ENCODE measurements at regions not wholly inside any gene's neighbourhood (a gene's known extent, or its start where the extent isn't known, plus 50 kb on each side); places are given as distances from the start of the nearest gene placed in this dataset.

GRCh38 chr5:133844836-133845235, 123.6 kb downstream of the C5orf15 start:
- peaks cover 14% of the 10 kb centered on the region for H3K27me3 Mint-ChIP-seq
- DNase-seq (peak; percentile 29), ATAC-seq (no peak)
- H3K4me3 Mint-ChIP-seq = no peak overlapping the region
- H3K27ac Mint-ChIP-seq = no peak overlapping the region
- CTCF ChIA-PET = interaction anchor here (2.3 kb wide), 1 partner anchor 25 kb away, joined by 5 read pairs; no protein-coding TSS in a partner anchor
- no peaks in the 10 kb centered on the region for H3K9me3 Mint-ChIP-seq (ENCODE audit: low read depth)
- H3K4me1 Mint-ChIP-seq = peaks cover 4% of the 10 kb centered on the region
- no peaks in the 10 kb centered on the region for H3K36me3 Mint-ChIP-seq

GRCh38 chr5:133843911-133844310, 124.5 kb downstream of the C5orf15 start:
- Mint-ChIP-seq H3K36me3 (no peaks in the 10 kb centered on the region), H3K4me1 (peaks cover 4% of the 10 kb centered on the region), H3K27ac (no peak overlapping the region), H3K27me3 (peaks cover 19% of the 10 kb centered on the region), H3K4me3 (no peak overlapping the region), H3K9me3 (ENCODE audit: low read depth) (no peaks in the 10 kb centered on the region)
- ATAC-seq (no peak), DNase-seq (peak; percentile 35)
- CTCF ChIA-PET = no interaction called here

GRCh38 chr5:133842846-133843611, 125.4 kb downstream of the C5orf15 start:
- CTCF ChIA-PET = interaction anchor here (0.7 to 1.2 kb wide), 2 partner anchors 27 to 196 kb away, joined by 3 read pairs; no protein-coding TSS in a partner anchor
- no peak overlapping the region for H3K4me3 Mint-ChIP-seq
- no peak overlapping the region for H3K27ac Mint-ChIP-seq
- peaks cover 4% of the 10 kb centered on the region for H3K4me1 Mint-ChIP-seq
- H3K9me3 Mint-ChIP-seq (ENCODE audit: low read depth) = no peaks in the 10 kb centered on the region
- ATAC-seq (no peak), DNase-seq (peak; percentile 15)
- H3K27me3 Mint-ChIP-seq = peaks cover 25% of the 10 kb centered on the region
- H3K36me3 Mint-ChIP-seq = no peaks in the 10 kb centered on the region

GRCh38 chr5:133841831-133842750, 126.3 kb downstream of the C5orf15 start:
- DNase-seq = peak; percentile 32
- no peak for ATAC-seq
- CTCF ChIA-PET = interaction anchor here (1.2 kb wide), 1 partner anchor 28 kb away, joined by 3 read pairs; no protein-coding TSS in a partner anchor
- no peaks in the 10 kb centered on the region for H3K9me3 Mint-ChIP-seq (ENCODE audit: low read depth)
- H3K4me1 Mint-ChIP-seq = peaks cover 4% of the 10 kb centered on the region
- no peak overlapping the region for H3K4me3 Mint-ChIP-seq
- no peak overlapping the region for H3K27ac Mint-ChIP-seq
- H3K27me3 Mint-ChIP-seq = peaks cover 27% of the 10 kb centered on the region
- H3K36me3 Mint-ChIP-seq = no peaks in the 10 kb centered on the region

GRCh38 chr5:133840168-133840567, 128.3 kb downstream of the C5orf15 start:
- Mint-ChIP-seq H3K9me3 (ENCODE audit: low read depth) (no peaks in the 10 kb centered on the region), H3K4me3 (no peak overlapping the region), H3K27ac (no peak overlapping the region), H3K27me3 (peaks cover 41% of the 10 kb centered on the region), H3K4me1 (no peaks in the 10 kb centered on the region), H3K36me3 (no peaks in the 10 kb centered on the region)
- DNase-seq (no peak), ATAC-seq (no peak)
- CTCF ChIA-PET = no interaction called here

- Mint-ChIP-seq H3K4me3 (no peak overlapping the region), H3K4me1 (no peaks in the 10 kb centered on the region), H3K27me3 (peaks cover 45% of the 10 kb centered on the region), H3K36me3 (no peaks in the 10 kb centered on the region), H3K27ac (no peak overlapping the region), H3K9me3 (ENCODE audit: low read depth) (no peaks in the 10 kb centered on the region)
- CTCF ChIA-PET = no interaction called here
- no peak for ATAC-seq
- no peak for DNase-seq
Observed at GRCh38 chr5:133839721-133840120, 128.7 kb downstream of the C5orf15 start.

GRCh38 chr5:133839090-133839489, 129.3 kb downstream of the C5orf15 start:
- H3K27me3 Mint-ChIP-seq = peaks cover 48% of the 10 kb centered on the region
- no peak overlapping the region for H3K27ac Mint-ChIP-seq
- no peaks in the 10 kb centered on the region for H3K4me1 Mint-ChIP-seq
- H3K36me3 Mint-ChIP-seq = no peaks in the 10 kb centered on the region
- no peak for DNase-seq
- no peaks in the 10 kb centered on the region for H3K9me3 Mint-ChIP-seq (ENCODE audit: low read depth)
- CTCF ChIA-PET = interaction anchor here (0.8 kb wide), 1 partner anchor 190 kb away, joined by 3 read pairs; no protein-coding TSS in a partner anchor
- no peak overlapping the region for H3K4me3 Mint-ChIP-seq
- no peak for ATAC-seq

- Mint-ChIP-seq H3K9me3 (ENCODE audit: low read depth) (no peaks in the 10 kb centered on the region), H3K36me3 (no peaks in the 10 kb centered on the region), H3K27me3 (peaks cover 55% of the 10 kb centered on the region), H3K4me1 (no peaks in the 10 kb centered on the region), H3K4me3 (no peak overlapping the region), H3K27ac (no peak overlapping the region)
- CTCF ChIA-PET = interaction anchor here (0.8 kb wide), 1 partner anchor 189 kb away, joined by 3 read pairs; no protein-coding TSS in a partner anchor
- DNase-seq (peak; percentile 18), ATAC-seq (no peak)
Observed at GRCh38 chr5:133838286-133838685, 130.1 kb downstream of the C5orf15 start.

GRCh38 chr5:133831491-133832224, 136.8 kb downstream of the C5orf15 start:
- DNase-seq (no peak), ATAC-seq (no peak)
- CTCF ChIA-PET = interaction anchor here (0.7 to 1.2 kb wide), 3 partner anchors 11 to 37 kb away, joined by 3 read pairs; no protein-coding TSS in a partner anchor
- peaks cover 32% of the 10 kb centered on the region for H3K27me3 Mint-ChIP-seq
- no peaks in the 10 kb centered on the region for H3K36me3 Mint-ChIP-seq
- H3K4me1 Mint-ChIP-seq = peaks cover 6% of the 10 kb centered on the region
- H3K27ac Mint-ChIP-seq = no peak overlapping the region
- no peak overlapping the region for H3K4me3 Mint-ChIP-seq
- no peaks in the 10 kb centered on the region for H3K9me3 Mint-ChIP-seq (ENCODE audit: low read depth)

GRCh38 chr5:133830911-133831310, 137.5 kb downstream of the C5orf15 start:
- no peak for DNase-seq
- H3K36me3 Mint-ChIP-seq = no peaks in the 10 kb centered on the region
- CTCF ChIA-PET = interaction anchor here (0.7 to 1.1 kb wide), 2 partner anchors 10 to 36 kb away, joined by 3 read pairs; no protein-coding TSS in a partner anchor
- no peak overlapping the region for H3K27ac Mint-ChIP-seq
- H3K4me3 Mint-ChIP-seq = no peak overlapping the region
- peaks cover 26% of the 10 kb centered on the region for H3K27me3 Mint-ChIP-seq
- peaks cover 11% of the 10 kb centered on the region for H3K4me1 Mint-ChIP-seq
- peak; percentile 27 for ATAC-seq
- H3K9me3 Mint-ChIP-seq (ENCODE audit: low read depth) = no peaks in the 10 kb centered on the region

GRCh38 chr5:133830281-133830680, 138.1 kb downstream of the C5orf15 start:
- Mint-ChIP-seq H3K27me3 (peaks cover 22% of the 10 kb centered on the region), H3K27ac (no peak overlapping the region), H3K36me3 (no peaks in the 10 kb centered on the region), H3K4me1 (peaks cover 17% of the 10 kb centered on the region), H3K4me3 (no peak overlapping the region), H3K9me3 (ENCODE audit: low read depth) (no peaks in the 10 kb centered on the region)
- CTCF ChIA-PET = interaction anchor here (1.1 kb wide), 1 partner anchor 9 kb away, joined by 3 read pairs; no protein-coding TSS in a partner anchor
- ATAC-seq (no peak), DNase-seq (no peak)

- Mint-ChIP-seq H3K27me3 (peaks cover 17% of the 10 kb centered on the region), H3K4me1 (peaks cover 22% of the 10 kb centered on the region), H3K36me3 (no peaks in the 10 kb centered on the region), H3K4me3 (no peak overlapping the region), H3K9me3 (ENCODE audit: low read depth) (no peaks in the 10 kb centered on the region), H3K27ac (no peak overlapping the region)
- ATAC-seq (no peak), DNase-seq (no peak)
- CTCF ChIA-PET = no interaction called here
Observed at GRCh38 chr5:133829786-133830185, 138.6 kb downstream of the C5orf15 start.

GRCh38 chr5:133828722-133829121, 139.7 kb downstream of the C5orf15 start:
- Mint-ChIP-seq H3K4me3 (no peak overlapping the region), H3K27me3 (peaks cover 9% of the 10 kb centered on the region), H3K27ac (no peak overlapping the region), H3K36me3 (no peaks in the 10 kb centered on the region), H3K9me3 (ENCODE audit: low read depth) (no peaks in the 10 kb centered on the region), H3K4me1 (peaks cover 26% of the 10 kb centered on the region)
- ATAC-seq (no peak), DNase-seq (no peak)
- CTCF ChIA-PET = no interaction called here

All from activated CD8-positive, alpha-beta memory T cell treated with anti-CD3 and anti-CD28 coated beads, Interleukin-2, amount 10 ng/mL, durations not matched to agents 7 days and 5 days (primary cell).